ENCODE measurements at regions not wholly inside any gene's neighbourhood (a gene's known extent, or its start where the extent isn't known, plus 50 kb on each side); places are given as distances from the start of the nearest gene placed in this dataset.

DNA sequence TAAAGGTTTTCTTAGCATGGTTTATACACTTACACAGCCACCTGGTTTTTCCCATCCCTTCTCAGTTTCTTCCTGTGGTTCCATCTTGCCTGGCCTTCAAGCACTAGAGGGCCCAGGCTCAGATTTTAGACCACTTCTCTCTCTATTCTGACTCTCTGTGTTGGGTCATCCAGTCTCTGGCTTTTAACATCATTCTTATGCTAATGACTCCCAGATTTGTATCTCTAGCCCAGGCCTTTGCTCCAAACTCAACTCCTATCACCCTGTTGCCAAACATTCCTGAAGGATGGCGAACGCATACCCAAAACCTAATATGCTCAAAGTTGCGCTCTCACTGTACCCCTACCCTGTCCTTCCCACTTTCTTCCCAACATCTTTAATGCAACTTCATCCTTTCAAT is 135.1 kb downstream of the SPATA19 start:
- Histone ChIP-seq H3K79me2 (no peaks in the 10 kb centered on the region), H3K4me1 (no peaks in the 10 kb centered on the region), H3K36me3 (ENCODE audit: control insufficient read depth, insufficient read depth, low read length) (no peaks in the 10 kb centered on the region), H3K27me3 (ENCODE audit: control insufficient read depth, insufficient read depth, low read length) (no peaks in the 10 kb centered on the region), H3K4me3 (ENCODE audit: low read depth, low read length) (no peak overlapping the region), H2AFZ (no peak overlapping the region), H3K27ac (no peak overlapping the region), H3K4me2 (ENCODE audit: low read length) (no peak overlapping the region), H3K9me3 (ENCODE audit: control insufficient read depth, low read length) (no peaks in the 10 kb centered on the region), H3K9ac (no peak overlapping the region)
- no peak for TF ChIP-seq CTCF (IDR thresholded peaks at IDR 0.05)

DNA sequence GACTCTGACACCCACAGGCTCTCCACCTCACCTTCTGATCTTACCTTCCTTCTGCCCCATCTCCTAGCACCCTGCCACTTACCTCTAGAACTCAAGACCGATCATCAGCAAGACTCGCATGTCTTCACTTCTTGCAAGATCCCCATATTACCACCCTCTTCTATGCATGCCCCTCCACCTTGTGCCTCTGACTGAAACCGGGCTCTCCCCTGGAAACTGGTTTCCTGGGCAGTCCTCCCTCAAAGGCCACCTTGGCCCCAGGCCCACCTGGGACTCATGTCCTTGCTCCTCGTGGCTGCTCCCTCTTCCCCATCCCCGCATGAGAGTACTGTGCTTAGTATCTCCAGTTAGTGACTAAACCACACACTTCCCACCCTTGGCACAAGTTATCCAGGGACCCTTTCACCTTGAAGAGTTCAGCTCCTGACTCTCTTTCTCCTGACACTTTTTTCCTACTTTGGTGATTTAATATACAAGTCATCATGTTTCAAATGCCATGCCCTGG is 136.7 kb downstream of the SPATA19 start:
- TF ChIP-seq CTCF (IDR thresholded peaks at IDR 0.05), result no peak
- H3K79me2 ChIP-seq, result no peaks in the 10 kb centered on the region
- no peaks in the 10 kb centered on the region for H3K9me3 ChIP-seq (ENCODE audit: control insufficient read depth, low read length)
- H3K4me1 ChIP-seq, result no peaks in the 10 kb centered on the region
- H3K4me2 ChIP-seq (ENCODE audit: low read length), result no peak overlapping the region
- H2AFZ ChIP-seq, result no peak overlapping the region
- H3K9ac ChIP-seq, result no peak overlapping the region
- no peak overlapping the region for H3K27ac ChIP-seq
- H3K27me3 ChIP-seq (ENCODE audit: control insufficient read depth, insufficient read depth, low read length), result no peaks in the 10 kb centered on the region
- no peaks in the 10 kb centered on the region for H3K36me3 ChIP-seq (ENCODE audit: control insufficient read depth, insufficient read depth, low read length)
- H3K4me3 ChIP-seq (ENCODE audit: low read depth, low read length), result no peak overlapping the region

- H3K9me3 ChIP-seq (ENCODE audit: control insufficient read depth, low read length), result no peaks in the 10 kb centered on the region
Observed at GRCh38 chr11:133706925-133707794, 138.2 kb downstream of the SPATA19 start.

DNA sequence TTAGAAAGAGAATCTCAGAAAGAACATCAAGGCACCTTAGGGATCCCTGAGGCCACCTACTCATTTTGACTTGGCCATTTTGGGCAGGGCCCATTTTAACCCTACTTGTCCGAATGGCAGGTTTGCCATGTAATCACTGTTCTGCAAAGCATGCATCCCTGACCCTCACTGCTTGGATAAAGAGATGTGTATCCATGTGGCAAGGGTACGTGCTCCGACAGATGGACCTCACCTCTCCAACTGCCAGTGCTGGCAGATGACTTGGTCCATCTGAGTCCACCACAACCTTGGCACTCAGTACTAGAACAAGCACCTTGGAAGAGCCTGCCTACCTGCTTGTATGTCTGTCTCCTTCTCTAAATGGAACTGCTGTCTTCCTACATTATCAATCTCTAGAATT is 139.4 kb downstream of the SPATA19 start:
- TF ChIP-seq CTCF (IDR thresholded peaks at IDR 0.05), result no peak

More at GRCh38 chr11:133706925-133707794, 138.2 kb downstream of the SPATA19 start:
- Histone ChIP-seq H3K9ac (no peak overlapping the region), H3K36me3 (ENCODE audit: control insufficient read depth, insufficient read depth, low read length) (no peaks in the 10 kb centered on the region), H3K27me3 (ENCODE audit: control insufficient read depth, insufficient read depth, low read length) (no peaks in the 10 kb centered on the region), H3K27ac (no peak overlapping the region), H3K4me3 (ENCODE audit: low read depth, low read length) (no peak overlapping the region), H3K79me2 (no peaks in the 10 kb centered on the region), H3K4me2 (ENCODE audit: low read length) (no peak overlapping the region), H2AFZ (no peak overlapping the region), H3K4me1 (no peaks in the 10 kb centered on the region)
- no peak for TF ChIP-seq CTCF (IDR thresholded peaks at IDR 0.05)

More for the DNA sequence above, 139.4 kb downstream of the SPATA19 start:
- H3K9me3 ChIP-seq (ENCODE audit: control insufficient read depth, low read length), result no peaks in the 10 kb centered on the region
- no peak overlapping the region for H3K27ac ChIP-seq
- no peaks in the 10 kb centered on the region for H3K36me3 ChIP-seq (ENCODE audit: control insufficient read depth, insufficient read depth, low read length)
- H3K4me2 ChIP-seq (ENCODE audit: low read length), result no peak overlapping the region
- H3K27me3 ChIP-seq (ENCODE audit: control insufficient read depth, insufficient read depth, low read length), result no peaks in the 10 kb centered on the region
- H3K4me3 ChIP-seq (ENCODE audit: low read depth, low read length), result no peak overlapping the region
- no peak overlapping the region for H2AFZ ChIP-seq
- no peaks in the 10 kb centered on the region for H3K4me1 ChIP-seq
- no peaks in the 10 kb centered on the region for H3K79me2 ChIP-seq
- H3K9ac ChIP-seq, result no peak overlapping the region

Data from parathyroid adenoma (tissue), 2 donors.